GM12878 (cell line): ENCODE measurements at regions not wholly inside any gene's neighbourhood (a gene's known extent, or its start where the extent isn't known, plus 50 kb on each side); places are given as distances from the start of the nearest gene placed in this dataset.

Experiments used
- ATAC-seq: fragments of 200-7000 bp; cut with Tn5 transposase; 3 replicates; pipeline ENCODE4 v1.9.1; 2020; ENCODE audit warnings: mild to moderate bottlenecking, moderate library complexity
- BruUV-seq: library from RNA; stranded (reverse); fragments of 400-500 nt; replicated peaks from 2 replicates; lab custom pipeline; 2021; lab: Mats Ljungman, UMichigan
- CTCF ChIA-PET: fragments of 300-600 bp; sonication (Branson Sonifier 250); formaldehyde crosslinking; extraction: SDS; loops from one replicate; lab custom pipeline; 2021; ENCODE audit warnings: inconsistent platforms; lab: Yijun Ruan, JAX
- POLR2A ChIA-PET: fragments of 350-600 bp; formaldehyde crosslinking; extraction: SDS; loops from one replicate; lab custom pipeline; 2021; ENCODE audit warnings: inconsistent platforms; lab: Charles Lee
- RAD21 ChIA-PET: fragments of 300-600 bp; sonication (Branson Sonifier 250); formaldehyde crosslinking; loops from one replicate; lab custom pipeline; 2023; ENCODE audit warnings: antibody characterized with exemption; ENCODE audit not compliant: unreplicated experiment; lab: Charles Lee
- SMC1A ChIA-PET: fragments of 300-600 bp; sonication (Branson Sonifier 250); formaldehyde crosslinking; loops from one replicate; lab custom pipeline; 2023; ENCODE audit not compliant: unreplicated experiment, uncharacterized antibody; lab: Charles Lee
- DNase-seq: peaks from one replicate; pipeline ENCODE4 v3.0.0-alpha.2; 2011; ENCODE audit warnings: low read depth, low spot score
- FAIRE-seq: peaks from 3 replicates; lab custom pipeline; 2011; peaks lifted over from hg19 to GRCh38; lab: Jason Lieb, UNC
- H2AFZ ChIP-seq: 2 replicates; pipeline ENCODE4 v1.6.0; 2011; ENCODE audit warnings: low read depth, low read length, control low read depth; ENCODE audit not compliant: control insufficient read depth
- H3K27ac ChIP-seq: 2 replicates; pipeline ENCODE4 v1.5.1; 2011; ENCODE audit warnings: control low read depth; ENCODE audit not compliant: control insufficient read depth, insufficient read depth
- H3K27me3 ChIP-seq, 2 experiments: replicated peaks in 1 of 2; 2 replicates each; pipeline versions ENCODE4 v1.6.0 to v1.6.1; 2011; ENCODE audit warnings: low read length in 1 of 2; ENCODE audit not compliant: control insufficient read depth in 2 of 2, insufficient read depth in 2 of 2
- H3K36me3 ChIP-seq, 2 experiments: 2 replicates each; pipeline ENCODE4 v1.5.1; 2011; ENCODE audit warnings: low read length in 1 of 2; ENCODE audit not compliant: control insufficient read depth in 2 of 2, insufficient read depth in 2 of 2
- H3K4me1 ChIP-seq: 2 replicates; pipeline ENCODE4 v1.6.1; 2011; ENCODE audit warnings: mild to moderate bottlenecking, low read length, moderate library complexity, mixed read lengths; ENCODE audit not compliant: control insufficient read depth, insufficient read depth
- H3K4me2 ChIP-seq: 2 replicates; pipeline ENCODE4 v1.6.0; 2011; ENCODE audit warnings: control low read depth; ENCODE audit not compliant: control insufficient read depth, insufficient read depth
- H3K4me3 ChIP-seq: fragments of 200-600 bp; sonication (generic); 2 replicates; pipeline ENCODE4 v1.5.1; 2016
- H3K79me2 ChIP-seq: 2 replicates; pipeline ENCODE4 v1.6.0; 2011; ENCODE audit warnings: low read length; ENCODE audit not compliant: control insufficient read depth, insufficient read depth
- H3K9ac ChIP-seq: 2 replicates; pipeline ENCODE4 v1.8.0; 2011; ENCODE audit warnings: low read length, control low read depth, mixed read lengths; ENCODE audit not compliant: control insufficient read depth, insufficient read depth
- H3K9me3 ChIP-seq: replicated peaks from 3 replicates; pipeline ENCODE4 v1.5.1; 2011; ENCODE audit warnings: mild to moderate bottlenecking, low read length; ENCODE audit not compliant: control insufficient read depth, insufficient read depth
- H4K20me1 ChIP-seq: 2 replicates; pipeline ENCODE4 v1.6.0; 2011; ENCODE audit not compliant: control insufficient read depth, insufficient read depth
- ATF7 ChIP-seq: fragments of 450-650 bp; IDR thresholded peaks from 2 replicates; pipeline ENCODE4 v1.6.1; 2016; ENCODE audit warnings: low read depth, mild to moderate bottlenecking
- NR2C1 ChIP-seq: fragments of 450-650 bp; IDR thresholded peaks from 2 replicates; pipeline ENCODE4 v1.6.1; 2017; ENCODE audit warnings: antibody characterized with exemption, mild to moderate bottlenecking, moderate library complexity
- POLR2A ChIP-seq: IDR thresholded peaks from 2 replicates; pipeline ENCODE4 v1.6.1; 2011; ENCODE audit warnings: low read depth, mild to moderate bottlenecking, low read length
- POU2F2 ChIP-seq: IDR thresholded peaks from 3 replicates; pipeline ENCODE4 v1.6.1; 2011; ENCODE audit warnings: low read depth, mild to moderate bottlenecking, low read length, borderline replicate concordance
- STAT3 ChIP-seq: IDR thresholded peaks from 2 replicates; pipeline ENCODE4 v1.6.1; 2011; ENCODE audit warnings: low read depth, low read length, improper control_type of control experiment
- WRNIP1 ChIP-seq: IDR thresholded peaks from 2 replicates; pipeline ENCODE4 v1.6.1; 2011; ENCODE audit warnings: low read depth, low read length, improper control_type of control experiment, borderline replicate concordance
- ZBTB33 ChIP-seq: fragments of 450-650 bp; IDR thresholded peaks from 2 replicates; pipeline ENCODE4 v1.6.1; 2017; ENCODE audit warnings: mild to moderate bottlenecking
- WGBS: methylation state at CpG from one replicate; pipeline ENCODE4 v1.1.6; 2016; ENCODE audit warnings: low lambda C conversion rate; ENCODE audit not compliant: insufficient replicate concordance, insufficient coverage; ENCODE audit errors: missing lambda C conversion rate; 5-methylcytosine and 5-hydroxymethylcytosine counted together
- in situ Hi-C: fragments of 300-500 bp; cut with MboI; formaldehyde crosslinking; loops from 9 replicates; pipeline ENCODE4 v1.14.3; 2018; ENCODE audit warnings: mixed read lengths
- intact Hi-C: fragments of 100-400 bp; cut with micrococcal nuclease; formaldehyde crosslinking; loops from one replicate; pipeline ENCODE4 v1.14.2; 2022; ENCODE audit not compliant: unreplicated experiment
- TF ChIP-seq, protein P1 (sequence below): fragments of 450-650 bp; IDR thresholded peaks from 2 replicates; pipeline ENCODE4 v1.6.1; 2018; ENCODE audit warnings: borderline replicate concordance, mild to moderate bottlenecking; ENCODE audit not compliant: partially characterized antibody

- no peak overlapping the region for H3K27ac ChIP-seq
- in situ Hi-C loops (no loop called here), intact Hi-C loops (no loop called here)
- CTCF ChIA-PET, result no interaction called here
- TF ChIP-seq NR2C1 (no peak), POLR2A (no peak), STAT3 (no peak), ATF7 (no peak), ZBTB33 (no peak), WRNIP1 (no peak), POU2F2 (no peak)
- TF ChIP-seq, protein P1, sequence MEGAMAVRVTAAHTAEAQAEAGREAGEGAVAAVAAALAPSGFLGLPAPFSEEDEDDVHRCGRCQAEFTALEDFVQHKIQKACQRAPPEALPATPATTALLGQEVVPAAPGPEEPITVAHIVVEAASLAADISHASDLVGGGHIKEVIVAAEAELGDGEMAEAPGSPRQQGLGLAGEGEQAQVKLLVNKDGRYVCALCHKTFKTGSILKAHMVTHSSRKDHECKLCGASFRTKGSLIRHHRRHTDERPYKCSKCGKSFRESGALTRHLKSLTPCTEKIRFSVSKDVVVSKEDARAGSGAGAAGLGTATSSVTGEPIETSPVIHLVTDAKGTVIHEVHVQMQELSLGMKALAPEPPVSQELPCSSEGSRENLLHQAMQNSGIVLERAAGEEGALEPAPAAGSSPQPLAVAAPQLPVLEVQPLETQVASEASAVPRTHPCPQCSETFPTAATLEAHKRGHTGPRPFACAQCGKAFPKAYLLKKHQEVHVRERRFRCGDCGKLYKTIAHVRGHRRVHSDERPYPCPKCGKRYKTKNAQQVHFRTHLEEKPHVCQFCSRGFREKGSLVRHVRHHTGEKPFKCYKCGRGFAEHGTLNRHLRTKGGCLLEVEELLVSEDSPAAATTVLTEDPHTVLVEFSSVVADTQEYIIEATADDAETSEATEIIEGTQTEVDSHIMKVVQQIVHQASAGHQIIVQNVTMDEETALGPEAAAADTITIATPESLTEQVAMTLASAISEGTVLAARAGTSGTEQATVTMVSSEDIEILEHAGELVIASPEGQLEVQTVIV, result no peak
- TF ChIP-seq, all 136 proteins: peak for 0
- POLR2A ChIA-PET, result interaction anchor here (0.7 kb wide), 1 partner anchor 60 kb away, joined by 3 read pairs; no protein-coding TSS in a partner anchor
- Histone ChIP-seq H3K9ac (no peak overlapping the region), H3K9me3 (no peaks in the 10 kb centered on the region; the same call in 2 of the 3 replicates), H3K4me2 (no peak overlapping the region), H3K27me3 (no peaks in the 10 kb centered on the region), H2AFZ (no peak overlapping the region), H3K36me3 (no peaks in the 10 kb centered on the region), H3K4me1 (no peaks in the 10 kb centered on the region), H3K79me2 (no peaks in the 10 kb centered on the region), H4K20me1 (no peaks in the 10 kb centered on the region), H3K4me3 (no peak overlapping the region)
- ATAC-seq (no peak), DNase-seq (no peak), FAIRE-seq (no peak)
- SMC1A ChIA-PET, result interaction anchor here (1.3 to 1.8 kb wide), 2 partner anchors 10 to 37 kb away, joined by 3 to 7 read pairs; no protein-coding TSS in a partner anchor
- RAD21 ChIA-PET, result interaction anchor here (1.0 to 1.7 kb wide), 4 partner anchors 31 to 112 kb away, joined by 3 to 4 read pairs (median 4); no protein-coding TSS in a partner anchor
- WGBS, result 3% methylated on average over 2 of the region's 2 CpGs
- BruUV-seq, result no TSS peak
Observed at GRCh38 chr6:22959571-22959970, 390.2 kb downstream of the HDGFL1 start.
